Keratinocyte (primary cell): ENCODE measurements at regions not wholly inside any gene's neighbourhood (a gene's known extent, or its start where the extent isn't known, plus 50 kb on each side); places are given as distances from the start of the nearest gene placed in this dataset.

Source experiments
- DNase-seq: peaks from one replicate; pipeline ENCODE4 v3.0.0-alpha.2; 2011; ENCODE audit warnings: low read depth, missing footprints, low spot score
- FAIRE-seq: peaks from 2 replicates; lab custom pipeline; 2011; peaks lifted over from hg19 to GRCh38; lab: Jason Lieb, UNC
- H2AFZ ChIP-seq: 2 replicates; pipeline ENCODE4 v1.6.0; 2012; ENCODE audit warnings: low read length, control low read depth, inconsistent platforms; ENCODE audit not compliant: control insufficient read depth
- H3K27ac ChIP-seq: 2 replicates; pipeline ENCODE4 v1.5.1; 2011; ENCODE audit warnings: low read length; ENCODE audit not compliant: control insufficient read depth, insufficient read depth
- H3K27me3 ChIP-seq: 3 replicates; pipeline ENCODE4 v1.6.0; 2011; ENCODE audit warnings: low read length; ENCODE audit not compliant: control insufficient read depth, insufficient read depth; ENCODE audit errors: extremely low read depth
- H3K36me3 ChIP-seq, 2 experiments: 2 replicates in 1 of 2; 3 replicates in 1 of 2; pipeline ENCODE4 v1.5.1; 2011; ENCODE audit warnings: low read length in 2 of 2, mild to moderate bottlenecking in 1 of 2; ENCODE audit not compliant: control insufficient read depth in 2 of 2, insufficient read depth in 2 of 2; ENCODE audit errors: extremely low read depth in 1 of 2
- H3K4me1 ChIP-seq: 3 replicates; pipeline ENCODE4 v1.5.1; 2011; ENCODE audit warnings: low read length; ENCODE audit not compliant: control insufficient read depth, insufficient read depth; ENCODE audit errors: extremely low read depth
- H3K4me2 ChIP-seq: 3 replicates; pipeline ENCODE4 v1.6.0; 2011; ENCODE audit warnings: low read depth, low read length; ENCODE audit not compliant: control insufficient read depth, insufficient read depth; ENCODE audit errors: extremely low read depth
- H3K4me3 ChIP-seq, 3 experiments: fragments of 200-600 bp in 1 of 3; sonication (generic) in 1 of 3; 2 replicates in 2 of 3; 3 replicates in 1 of 3; pipeline ENCODE4 v1.5.1; 2011 to 2016; ENCODE audit warnings: low read length in 3 of 3, mild to moderate bottlenecking in 3 of 3, control low read depth in 2 of 3, inconsistent platforms in 1 of 3, low read depth in 1 of 3, mixed read lengths in 1 of 3, mixed run types in 1 of 3, moderate library complexity in 1 of 3; ENCODE audit not compliant: control insufficient read depth in 2 of 3, insufficient read depth in 2 of 3; ENCODE audit errors: extremely low read depth in 1 of 3
- H3K79me2 ChIP-seq: 2 replicates; pipeline ENCODE4 v1.6.0; 2012; ENCODE audit warnings: low read length; ENCODE audit not compliant: control insufficient read depth, insufficient read depth
- H3K9ac ChIP-seq: 3 replicates; pipeline ENCODE4 v1.6.0; 2011; ENCODE audit warnings: low read length; ENCODE audit not compliant: control insufficient read depth, insufficient read depth; ENCODE audit errors: extremely low read depth
- H3K9me1 ChIP-seq: 3 replicates; pipeline ENCODE4 v1.6.0; 2011; ENCODE audit warnings: low read length; ENCODE audit not compliant: control insufficient read depth, insufficient read depth; ENCODE audit errors: extremely low read depth
- H3K9me3 ChIP-seq: 2 replicates; pipeline ENCODE4 v1.5.1; 2012; ENCODE audit warnings: low read depth, low read length; ENCODE audit not compliant: control insufficient read depth
- H4K20me1 ChIP-seq: 3 replicates; pipeline ENCODE4 v1.6.0; 2011; ENCODE audit warnings: low read length; ENCODE audit not compliant: control insufficient read depth, insufficient read depth; ENCODE audit errors: extremely low read depth
- CTCF ChIP-seq, 3 experiments: IDR thresholded peaks in 1 of 3; conservative IDR thresholded peaks in 1 of 3; optimal IDR thresholded peaks in 1 of 3; 2 replicates in 2 of 3; 3 replicates in 1 of 3; pipeline versions ENCODE3 to v1.5.1; 2011; ENCODE audit warnings: low read length in 3 of 3, mild to moderate bottlenecking in 3 of 3, moderate library complexity in 2 of 3, control low read depth in 1 of 3, inconsistent platforms in 1 of 3; ENCODE audit not compliant: insufficient read depth in 2 of 3; ENCODE audit errors: extremely low read depth in 1 of 3
- EZH2 ChIP-seq: IDR thresholded peaks from one replicate; pipeline ENCODE4 v1.6.1; 2012; ENCODE audit warnings: inconsistent platforms, mild to moderate bottlenecking, low read length, moderate library complexity
- dilution Hi-C: fragments of 300-500 bp; cut with MboI; formaldehyde crosslinking; loops from one replicate; pipeline ENCODE4 v1.7.0; 2020; ENCODE audit warnings: low sequenced_read_pairs; ENCODE audit not compliant: extremely low pct_ligation_motif_present

- H3K9me1 ChIP-seq: no peaks in the 10 kb centered on the region
- no peak for FAIRE-seq
- H3K4me2 ChIP-seq: no peak overlapping the region
- no peaks in the 10 kb centered on the region for H3K27me3 ChIP-seq
- no peak overlapping the region for H3K9ac ChIP-seq
- no peak overlapping the region for H3K4me3 ChIP-seq
- H4K20me1 ChIP-seq: no peaks in the 10 kb centered on the region
- H3K9me3 ChIP-seq: no peaks in the 10 kb centered on the region
- no peak overlapping the region for H3K27ac ChIP-seq
- no peaks in the 10 kb centered on the region for H3K79me2 ChIP-seq
- DNase-seq: no peak
- TF ChIP-seq EZH2 (no peak), CTCF (optimal IDR thresholded peaks at IDR 0.05 in 1 of 3, IDR thresholded peaks at IDR 0.05 in 1 of 3, conservative IDR thresholded peaks at IDR 0.05 in 1 of 3; ENCODE audit: extremely low read depth in 1 of 3, insufficient read depth in 2 of 3, low read length in 3 of 3) (no peak)
- H3K4me1 ChIP-seq: no peaks in the 10 kb centered on the region
- dilution Hi-C loops: no loop called here
- H3K36me3 ChIP-seq: no peaks in the 10 kb centered on the region
- no peak overlapping the region for H2AFZ ChIP-seq
Observed at GRCh38 chr12:17344649-17345048, 738.7 kb upstream of the LMO3 start.

- Histone ChIP-seq H3K4me2 (no peak overlapping the region), H3K27ac (no peak overlapping the region), H3K79me2 (no peaks in the 10 kb centered on the region), H2AFZ (no peak overlapping the region), H3K36me3 (no peaks in the 10 kb centered on the region), H3K9me3 (no peaks in the 10 kb centered on the region), H3K4me3 (no peak overlapping the region), H3K9ac (no peak overlapping the region), H3K4me1 (no peaks in the 10 kb centered on the region), H4K20me1 (no peaks in the 10 kb centered on the region), H3K27me3 (no peaks in the 10 kb centered on the region), H3K9me1 (no peaks in the 10 kb centered on the region)
- dilution Hi-C loops: no loop called here
- FAIRE-seq (no peak), DNase-seq (no peak)
- TF ChIP-seq CTCF (optimal IDR thresholded peaks at IDR 0.05 in 1 of 3, IDR thresholded peaks at IDR 0.05 in 1 of 3, conservative IDR thresholded peaks at IDR 0.05 in 1 of 3; ENCODE audit: extremely low read depth in 1 of 3, insufficient read depth in 2 of 3, low read length in 3 of 3) (no peak), EZH2 (no peak)
Observed at GRCh38 chr12:17342381-17342961, 736.5 kb upstream of the LMO3 start.
